Stimulated activated CD8-positive, alpha-beta memory T cell treated with anti-CD3 and anti-CD28 coated beads, Interleukin-4, amount 100 ng/mL, for 48 hours (primary cell): ENCODE measurements at regions not wholly inside any gene's neighbourhood (a gene's known extent, or its start where the extent isn't known, plus 50 kb on each side); places are given as distances from the start of the nearest gene placed in this dataset.

ENCODE experiments used
- DNase-seq: peaks from one replicate; pipeline ENCODE4 v3.0.0-alpha.2; 2020

- DNase-seq = no peak
Measured at GRCh38 chr22:26848244-26848920, 191.0 kb downstream of the MIAT start.

- no peak for DNase-seq
Measured at GRCh38 chr22:26849575-26849974, 192.2 kb downstream of the MIAT start.

DNA sequence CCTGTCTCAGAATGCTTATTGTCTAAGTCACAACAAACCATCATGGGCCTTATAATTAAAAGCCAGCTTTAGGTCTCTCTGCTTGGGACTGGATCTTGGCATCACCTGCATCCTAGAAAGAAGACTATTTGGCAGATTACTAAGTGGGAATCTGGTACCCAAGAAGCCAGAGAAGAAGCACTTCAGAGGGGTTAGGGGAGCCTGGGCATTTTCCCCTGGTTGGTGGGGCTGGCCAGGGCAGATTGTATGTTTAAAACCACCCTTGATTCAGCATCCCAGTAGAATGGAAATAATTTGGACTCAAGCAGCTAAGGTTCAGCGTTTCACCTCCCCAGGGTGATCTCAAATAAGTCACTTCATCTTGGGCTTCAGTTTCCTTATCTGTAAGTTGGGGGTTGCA lies 193.7 kb downstream of the MIAT start:
- no peak for DNase-seq

DNA sequence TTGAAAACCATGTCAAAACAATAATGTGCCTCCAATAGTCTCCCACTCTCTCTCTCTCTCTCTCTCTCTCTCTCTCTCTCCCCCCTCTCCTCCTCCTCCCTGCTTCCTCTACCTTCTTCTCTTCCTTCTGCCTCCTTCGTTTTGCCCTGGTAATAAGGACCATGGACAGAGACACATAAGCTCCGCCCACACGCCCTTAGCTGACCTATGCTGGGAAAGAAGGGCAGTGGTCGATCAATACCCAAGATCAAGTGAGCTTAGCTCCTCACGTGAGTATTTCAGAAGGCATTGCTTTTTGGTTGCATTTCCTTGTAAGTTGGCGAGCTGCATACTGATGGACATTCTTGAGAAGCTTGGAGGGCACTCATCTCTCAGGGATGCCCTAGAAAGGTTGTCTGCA lies 194.8 kb downstream of the MIAT start:
- no peak for DNase-seq

GRCh38 chr22:26853071-26853470 lies 195.7 kb downstream of the MIAT start:
- DNase-seq = no peak

- no peak for DNase-seq
Measured at GRCh38 chr22:26853495-26853894, 196.1 kb downstream of the MIAT start.

DNA sequence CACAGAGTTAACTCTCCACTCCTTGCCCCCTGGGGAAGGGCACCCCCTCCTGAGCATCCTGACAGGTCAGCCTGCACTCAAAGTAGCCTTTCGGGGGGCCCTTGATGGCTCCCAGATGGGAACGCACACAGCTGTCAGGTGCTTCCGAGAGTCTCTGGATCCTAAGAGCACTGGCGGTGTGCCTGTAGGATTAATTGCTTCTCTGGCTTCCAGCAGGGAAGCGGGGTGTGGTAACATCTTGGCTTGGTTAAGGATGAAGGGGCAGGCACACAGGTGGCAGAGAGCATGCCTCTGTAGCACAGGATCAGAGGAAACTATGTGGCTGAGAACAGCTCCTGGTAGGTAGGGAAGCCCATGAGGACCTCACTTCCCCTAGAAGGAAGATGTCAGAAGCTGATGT lies 199.8 kb downstream of the MIAT start:
- no peak for DNase-seq

DNA sequence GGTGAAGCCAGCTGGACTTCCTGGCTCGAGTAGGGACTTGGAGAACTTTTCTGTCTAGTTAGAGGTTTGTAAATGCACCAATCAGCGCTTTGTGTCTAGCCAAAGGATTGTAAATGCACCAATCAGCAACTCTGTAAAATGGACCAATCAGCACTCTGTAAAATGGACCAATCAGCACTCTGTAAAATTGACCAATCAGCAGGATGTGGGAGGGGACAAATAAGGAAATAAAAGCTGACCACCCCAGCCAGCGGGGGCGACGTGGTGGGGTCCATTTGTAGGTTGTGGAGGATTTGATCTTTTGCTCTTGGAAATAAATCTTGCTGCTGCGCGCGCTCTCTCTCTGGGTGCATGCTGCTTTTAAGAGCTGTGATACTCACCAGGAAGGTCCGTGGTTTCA lies 202.9 kb downstream of the MIAT start:
- no peak for DNase-seq

DNA sequence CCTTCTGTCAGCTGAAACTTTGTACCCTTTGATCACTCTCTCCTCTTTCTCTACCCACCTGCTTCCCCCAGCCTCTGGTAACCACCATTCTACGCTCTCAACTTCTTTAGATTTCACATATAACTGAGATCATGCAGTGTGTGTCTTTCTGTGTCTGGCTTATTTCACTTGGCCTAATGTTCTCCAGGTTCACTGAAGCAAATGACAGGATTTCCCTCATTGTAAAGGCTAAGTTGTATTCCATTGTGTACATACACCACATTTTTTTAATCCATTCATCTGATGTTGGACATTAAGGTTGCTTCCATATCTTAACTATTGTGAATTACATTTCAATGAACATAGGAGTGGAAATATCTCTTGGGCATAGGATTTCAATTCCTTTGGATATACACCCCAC lies 207.6 kb downstream of the MIAT start:
- DNase-seq = no peak

GRCh38 chr22:26883393-26883792 lies 226.0 kb downstream of the MIAT start:
- DNase-seq = no peak

DNA sequence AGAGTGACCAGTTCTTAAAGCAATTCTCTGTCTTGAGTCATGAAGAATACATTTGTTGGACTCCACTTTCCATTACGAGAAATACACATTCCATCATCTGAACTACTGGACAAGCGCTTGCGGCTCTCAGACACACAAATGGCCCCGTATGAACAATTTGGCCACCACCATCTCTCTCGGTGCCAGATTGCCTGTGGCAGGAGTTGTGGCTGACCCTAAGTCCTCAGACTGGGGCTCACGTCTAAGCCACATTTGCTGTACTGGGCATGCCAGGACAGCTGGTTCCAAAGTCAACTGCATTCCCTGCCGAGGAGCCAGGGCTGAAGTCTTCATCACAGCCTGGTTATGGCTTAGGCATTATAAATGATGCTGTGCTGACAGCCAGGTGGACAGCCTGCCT lies 227.5 kb downstream of the MIAT start:
- DNase-seq = no peak

DNA sequence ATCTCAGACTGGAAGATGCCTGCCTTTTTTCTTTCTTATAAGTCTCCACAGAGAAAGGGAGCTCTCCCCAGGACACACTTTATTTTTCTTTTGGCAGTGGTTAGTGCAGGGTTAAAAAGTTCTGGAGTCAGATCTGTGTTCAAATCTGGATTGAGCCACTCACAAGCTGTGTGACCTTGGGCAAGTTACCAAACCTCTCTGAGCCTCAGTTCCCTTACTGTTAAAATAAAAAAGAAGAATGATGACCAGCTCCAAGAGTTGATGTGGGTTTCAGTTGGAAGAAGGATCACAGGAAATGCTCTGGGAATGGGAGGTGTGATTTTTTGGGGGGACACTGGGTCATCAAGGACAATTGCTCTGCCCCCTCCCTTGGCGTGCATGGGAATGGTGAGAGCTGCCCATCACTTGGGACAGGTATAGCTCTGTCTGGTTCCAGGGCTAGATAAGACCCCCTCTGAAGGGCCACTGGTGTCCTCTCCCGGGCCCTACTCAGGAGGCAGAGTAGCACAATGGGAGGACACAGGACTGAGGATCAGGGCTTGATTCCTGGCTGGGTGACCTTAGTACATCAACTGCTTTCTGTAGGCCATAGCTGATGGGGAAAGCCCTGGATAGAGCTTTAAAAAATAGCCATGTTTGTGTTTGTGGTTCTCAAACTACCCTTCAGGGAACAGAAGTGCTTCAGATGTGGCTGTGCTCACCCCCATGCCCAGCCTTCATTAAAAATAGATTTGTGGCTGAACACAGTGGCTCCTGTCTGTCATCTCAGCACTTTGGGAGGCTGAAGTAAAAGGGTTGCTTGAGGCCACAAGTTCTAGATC lies 228.3 kb downstream of the MIAT start:
- DNase-seq = no peak

DNA sequence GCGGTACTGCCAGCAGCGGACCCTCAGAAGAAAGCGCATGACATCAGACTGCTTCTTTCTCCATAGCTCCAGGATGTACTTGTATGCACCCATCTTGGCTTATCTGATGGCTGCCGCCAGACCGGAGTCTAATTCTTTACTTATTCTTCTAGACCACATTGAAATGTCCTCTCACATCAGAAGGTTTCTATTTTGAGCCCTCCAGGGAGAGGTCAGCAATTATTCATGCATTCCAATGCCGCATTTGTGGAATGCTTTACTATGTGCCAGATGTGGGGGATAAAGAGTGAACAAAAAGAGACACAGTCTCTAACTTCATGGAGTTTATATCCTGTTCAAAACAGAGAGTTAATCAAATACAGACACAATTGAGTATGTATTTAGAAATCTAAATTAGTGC lies 230.1 kb downstream of the MIAT start:
- no peak for DNase-seq

DNA sequence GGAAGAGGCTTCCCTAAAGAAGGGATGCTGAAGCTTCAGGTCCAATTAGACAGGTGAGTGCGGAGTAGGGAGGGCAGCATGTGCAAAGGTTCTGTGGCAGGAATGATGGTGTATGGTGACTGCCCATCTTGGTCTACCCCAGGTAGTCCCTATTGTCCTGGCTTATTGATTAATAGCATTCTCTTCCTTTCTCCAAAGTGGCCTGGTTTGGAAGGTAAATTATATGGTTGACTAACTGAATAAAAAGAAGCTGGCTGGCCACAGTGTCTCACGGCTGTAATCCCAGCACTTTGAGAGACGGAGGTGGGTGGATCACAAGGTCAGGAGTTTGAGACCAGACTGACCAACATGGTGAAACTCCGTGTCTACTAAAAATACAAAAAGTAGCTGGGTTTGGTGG lies 230.5 kb downstream of the MIAT start:
- no peak for DNase-seq

GRCh38 chr22:26888887-26889286 lies 231.5 kb downstream of the MIAT start:
- DNase-seq = no peak

DNA sequence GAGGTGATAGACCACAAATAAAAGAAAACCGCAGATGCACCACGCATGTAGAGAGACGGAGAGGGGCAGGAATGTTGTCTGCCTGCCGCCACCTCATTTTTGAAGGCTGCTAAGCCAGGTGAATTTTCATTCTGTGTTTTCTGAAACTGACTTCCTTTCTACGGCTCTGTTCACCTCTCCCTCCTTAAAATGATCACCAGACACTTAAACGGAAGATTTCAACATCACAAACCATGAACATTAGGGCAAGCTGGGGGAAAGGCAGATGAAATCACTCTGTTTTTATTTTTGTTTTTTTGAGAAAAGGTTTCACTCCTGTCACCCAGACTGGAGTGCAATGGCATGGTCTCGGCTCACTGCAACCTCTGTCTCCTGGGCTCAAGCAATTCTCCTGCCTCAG lies 232.4 kb downstream of the MIAT start:
- DNase-seq = no peak

DNA sequence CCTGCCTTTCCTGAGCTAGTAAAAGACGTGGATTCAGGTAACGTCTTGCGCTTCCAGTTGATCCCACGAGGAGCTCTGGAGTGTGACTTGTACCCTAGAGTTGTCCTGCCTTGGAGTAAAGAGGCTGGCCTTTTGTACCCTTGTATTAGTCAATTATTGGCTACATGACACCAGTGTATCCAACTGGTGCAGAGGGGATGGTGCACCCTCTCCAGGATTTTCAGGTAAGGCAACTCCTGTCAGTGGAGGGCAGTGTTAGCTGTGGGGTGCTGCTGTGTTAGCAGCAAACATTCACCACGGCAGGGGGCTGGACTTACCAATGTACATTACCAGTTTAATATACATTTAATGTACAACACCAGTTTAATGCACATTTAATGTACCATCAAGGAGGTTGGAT lies 233.5 kb downstream of the MIAT start:
- DNase-seq = no peak

GRCh38 chr22:26891429-26891828 lies 234.0 kb downstream of the MIAT start:
- DNase-seq = no peak

DNA sequence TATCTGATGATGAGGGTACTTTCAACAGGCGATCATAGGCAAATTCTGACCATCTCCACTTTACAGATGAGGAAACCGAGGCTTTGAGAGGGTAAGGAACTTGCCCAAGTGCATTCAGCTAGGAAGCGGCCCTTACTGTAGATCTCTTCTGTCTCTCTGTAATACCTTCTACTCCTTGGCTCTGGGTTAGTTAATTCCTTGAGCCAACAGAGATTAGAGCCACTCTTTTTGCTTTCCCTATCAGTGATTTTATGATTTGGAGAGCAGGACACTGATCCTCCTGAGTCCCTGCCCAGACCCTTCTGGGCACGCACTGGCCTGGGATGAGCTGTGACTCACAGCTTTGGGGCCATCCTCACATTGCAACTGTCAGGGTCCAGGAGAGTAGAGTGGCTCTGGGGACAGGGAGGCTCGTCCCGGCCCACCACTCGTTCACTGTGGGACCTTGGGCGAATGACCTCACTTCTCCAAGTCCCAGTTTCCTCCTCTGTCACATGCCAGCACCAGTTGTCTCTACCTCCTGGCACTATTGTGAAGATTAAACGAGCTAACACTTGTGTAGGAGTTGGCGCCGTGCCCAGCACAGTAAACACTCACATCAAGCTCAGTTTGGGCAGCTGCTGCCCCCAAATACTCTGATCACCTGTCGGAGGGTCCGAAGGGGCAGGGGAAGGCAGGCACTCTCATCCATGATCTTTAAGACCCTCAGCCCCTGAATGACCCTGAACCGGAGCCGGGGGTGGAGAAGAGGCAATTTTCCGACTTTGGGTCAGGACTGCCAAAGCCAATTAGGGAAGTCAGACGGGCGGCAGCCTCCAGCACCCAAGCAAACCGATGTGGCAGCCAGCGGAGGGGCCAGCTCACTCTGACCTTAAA lies 235.0 kb downstream of the MIAT start:
- no peak for DNase-seq

GRCh38 chr22:26893173-26894110 lies 236.1 kb downstream of the MIAT start:
- DNase-seq = no peak

DNA sequence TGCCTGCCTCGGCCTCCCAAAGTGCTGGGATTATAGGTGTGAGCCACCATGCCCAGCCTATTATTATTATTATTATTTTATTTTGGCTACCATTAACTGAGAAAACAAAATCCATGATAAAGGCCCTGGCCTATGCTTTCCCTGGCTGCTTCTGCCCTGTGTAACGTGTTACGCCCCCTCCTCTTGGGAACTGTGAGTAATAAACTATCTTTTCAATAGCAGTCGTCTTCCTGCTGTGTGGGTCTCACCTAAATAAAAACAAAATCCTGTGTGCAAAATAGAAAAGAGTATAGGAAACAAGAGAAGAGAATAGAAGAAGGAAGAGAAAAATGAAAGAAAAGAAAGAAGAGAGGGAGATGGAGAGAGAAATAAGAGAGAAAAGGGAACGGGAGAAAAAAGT lies 237.0 kb downstream of the MIAT start:
- DNase-seq = no peak

DNA sequence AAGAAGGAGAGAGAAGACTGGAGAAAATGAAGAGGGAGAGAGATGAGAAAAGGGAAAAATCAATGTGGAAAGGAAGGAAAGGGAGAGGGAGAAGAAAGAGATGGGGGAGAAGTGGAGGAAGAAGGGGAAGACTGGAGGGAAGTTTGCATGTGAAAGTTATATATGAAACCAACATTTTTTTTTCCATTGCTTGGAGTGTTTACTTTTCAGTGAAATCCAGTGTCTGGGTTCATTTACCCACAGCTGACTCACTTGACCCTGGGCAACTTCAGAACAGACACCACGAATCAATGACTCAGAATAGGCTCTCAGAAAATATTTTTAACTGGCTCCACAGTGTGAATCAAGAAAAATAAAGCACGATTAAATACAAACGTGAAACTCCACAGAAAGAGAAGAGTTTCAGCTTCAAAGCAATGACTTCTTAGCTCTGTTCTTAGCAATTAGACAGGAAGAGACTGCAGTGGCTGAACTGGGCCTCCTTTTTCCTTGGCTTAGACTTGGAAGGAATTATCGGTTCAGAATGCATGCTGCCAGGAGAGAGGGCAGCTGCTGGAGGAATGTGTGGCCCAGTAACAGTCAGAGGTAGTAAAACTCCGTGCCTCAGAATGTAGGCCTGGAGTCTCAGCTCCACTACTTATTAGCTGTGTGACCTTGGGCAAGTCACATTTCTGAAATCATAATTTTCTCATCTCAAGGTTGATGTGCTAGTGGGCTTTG lies 237.5 kb downstream of the MIAT start:
- DNase-seq = no peak
